Thyroid gland (tissue), 4 donors: ENCODE measurements at regions not wholly inside any gene's neighbourhood (a gene's known extent, or its start where the extent isn't known, plus 50 kb on each side); places are given as distances from the start of the nearest gene placed in this dataset.

Experiments used
- DNase-seq, 2 donors: peaks; one replicate each; pipeline ENCODE4 v3.0.0-alpha.2; 2019
- H3K27ac ChIP-seq, 3 donors: fragments of 200-600 bp; sonication (generic); 1 replicate in 2 of 3; 2 replicates in 1 of 3; pipeline ENCODE4 v1.5.1; 2016 to 2019; ENCODE audit warnings: mild to moderate bottlenecking in 1 of 3, moderate library complexity in 1 of 3
- H3K27me3 ChIP-seq: fragments of 200-600 bp; sonication (generic); one replicate; pipeline ENCODE4 v1.5.1; 2019
- H3K36me3 ChIP-seq, 2 donors: fragments of 200-600 bp; sonication (generic); one replicate each; pipeline ENCODE4 v1.5.1; 2016 to 2019
- H3K4me1 ChIP-seq, 2 donors: fragments of 200-600 bp; sonication (generic); one replicate each; pipeline ENCODE4 v1.5.1; 2017 to 2019
- H3K4me3 ChIP-seq, 3 donors: fragments of 200-600 bp; sonication (generic); replicated peaks in 1 of 3; 1 replicate in 2 of 3; 2 replicates in 1 of 3; pipeline ENCODE4 v1.5.1; 2016; ENCODE audit warnings: mild to moderate bottlenecking in 1 of 3
- H3K9me3 ChIP-seq: fragments of 200-600 bp; sonication (generic); one replicate; pipeline ENCODE4 v1.5.1; 2017
- POLR2A ChIP-seq, 2 donors: fragments of 450-650 bp; IDR thresholded peaks; one replicate each; pipeline ENCODE4 v1.6.1; 2017; ENCODE audit warnings: antibody characterized with exemption in 2 of 2, mild to moderate bottlenecking in 2 of 2, moderate library complexity in 1 of 2
- WGBS, 2 donors: methylation state at CpG; one replicate each; pipeline ENCODE4 v1.1.5; 2017; 5-methylcytosine and 5-hydroxymethylcytosine counted together
- intact Hi-C: fragments of 100-400 bp; cut with DNase I; formaldehyde crosslinking; loops from one replicate; pipeline ENCODE4 v1.15.1; 2023
- TF ChIP-seq, protein P1 (sequence below), 6 experiments: fragments of 200-600 bp in 3 of 6; fragments of 450-650 bp in 3 of 6; sonication (generic) in 3 of 6; IDR thresholded peaks; one replicate each; pipeline ENCODE4 v1.5.1; 2016 to 2019; ENCODE audit warnings: antibody characterized with exemption in 6 of 6, mild to moderate bottlenecking in 2 of 6, inconsistent platforms in 1 of 6, moderate library complexity in 1 of 6

- 73 to 74% methylated on average over 3 of the region's 3 CpGs for WGBS, 2 donors
- H3K4me1 ChIP-seq, result peaks cover 0 to 5% of the 10 kb centered on the region in 2 donors
- H3K4me3 ChIP-seq, result no peak overlapping the region
- H3K27ac ChIP-seq, result no peak overlapping the region
- no peaks in the 10 kb centered on the region for H3K9me3 ChIP-seq
- no peaks in the 10 kb centered on the region for H3K36me3 ChIP-seq
- TF ChIP-seq POLR2A (IDR thresholded peaks at IDR 0.05), result no peak
- TF ChIP-seq, protein P1, sequence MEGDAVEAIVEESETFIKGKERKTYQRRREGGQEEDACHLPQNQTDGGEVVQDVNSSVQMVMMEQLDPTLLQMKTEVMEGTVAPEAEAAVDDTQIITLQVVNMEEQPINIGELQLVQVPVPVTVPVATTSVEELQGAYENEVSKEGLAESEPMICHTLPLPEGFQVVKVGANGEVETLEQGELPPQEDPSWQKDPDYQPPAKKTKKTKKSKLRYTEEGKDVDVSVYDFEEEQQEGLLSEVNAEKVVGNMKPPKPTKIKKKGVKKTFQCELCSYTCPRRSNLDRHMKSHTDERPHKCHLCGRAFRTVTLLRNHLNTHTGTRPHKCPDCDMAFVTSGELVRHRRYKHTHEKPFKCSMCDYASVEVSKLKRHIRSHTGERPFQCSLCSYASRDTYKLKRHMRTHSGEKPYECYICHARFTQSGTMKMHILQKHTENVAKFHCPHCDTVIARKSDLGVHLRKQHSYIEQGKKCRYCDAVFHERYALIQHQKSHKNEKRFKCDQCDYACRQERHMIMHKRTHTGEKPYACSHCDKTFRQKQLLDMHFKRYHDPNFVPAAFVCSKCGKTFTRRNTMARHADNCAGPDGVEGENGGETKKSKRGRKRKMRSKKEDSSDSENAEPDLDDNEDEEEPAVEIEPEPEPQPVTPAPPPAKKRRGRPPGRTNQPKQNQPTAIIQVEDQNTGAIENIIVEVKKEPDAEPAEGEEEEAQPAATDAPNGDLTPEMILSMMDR (IDR thresholded peaks at IDR 0.05), result no peak
- intact Hi-C loops, result no loop called here
- no peak for DNase-seq
- no peaks in the 10 kb centered on the region for H3K27me3 ChIP-seq
Measured at GRCh38 chr6:40722553-40723258, 135.5 kb upstream of the LRFN2 start.

DNA sequence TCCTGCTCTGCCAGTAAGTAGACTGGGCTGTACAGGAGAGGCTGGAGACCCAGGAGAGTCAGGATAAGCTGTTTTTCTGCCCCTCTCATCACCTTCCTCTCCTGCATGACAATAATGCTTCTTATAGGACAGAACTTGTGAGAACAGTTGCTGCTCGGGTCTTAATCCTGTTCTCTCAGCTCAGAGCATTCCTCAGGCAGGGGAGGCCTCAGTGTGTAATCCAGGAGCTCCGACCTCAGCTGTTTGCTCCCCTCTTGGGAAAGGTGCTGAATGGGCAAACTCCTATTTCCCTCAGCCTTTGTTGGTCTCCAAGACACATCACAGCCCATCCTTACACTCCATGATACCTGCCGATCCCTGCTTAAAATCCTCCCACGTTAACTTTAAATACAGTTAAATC lies 134.9 kb upstream of the LRFN2 start:
- intact Hi-C loops, result no loop called here
- H3K4me3 ChIP-seq, result no peak overlapping the region
- 84 to 85% methylated on average over 4 of the region's 4 CpGs for WGBS, 2 donors

GRCh38 chr6:40721271-40721952 lies 134.2 kb upstream of the LRFN2 start:
- TF ChIP-seq, protein P1 (IDR thresholded peaks at IDR 0.05), result no peak
- no peak for TF ChIP-seq POLR2A (IDR thresholded peaks at IDR 0.05)
- DNase-seq, result no peak
- Histone ChIP-seq H3K27me3 (no peaks in the 10 kb centered on the region), H3K9me3 (no peaks in the 10 kb centered on the region), H3K36me3 (no peaks in the 10 kb centered on the region), H3K27ac (no peak overlapping the region), H3K4me3 (no peak overlapping the region), H3K4me1 (peaks cover 0 to 5% of the 10 kb centered on the region in 2 donors)
- 88 to 89% methylated on average over 7 of the region's 7 CpGs for WGBS, 2 donors
- intact Hi-C loops, result no loop called here

More for the DNA sequence above, 134.9 kb upstream of the LRFN2 start:
- no peak for DNase-seq
- Histone ChIP-seq H3K27ac (no peak overlapping the region), H3K4me1 (peaks cover 0 to 5% of the 10 kb centered on the region in 2 donors), H3K9me3 (no peaks in the 10 kb centered on the region), H3K36me3 (no peaks in the 10 kb centered on the region), H3K27me3 (no peaks in the 10 kb centered on the region)
- no peak for TF ChIP-seq POLR2A (IDR thresholded peaks at IDR 0.05)
- TF ChIP-seq, protein P1 (IDR thresholded peaks at IDR 0.05), result no peak

GRCh38 chr6:40720375-40720748 lies 133.2 kb upstream of the LRFN2 start:
- Histone ChIP-seq H3K27ac (no peak overlapping the region), H3K36me3 (no peaks in the 10 kb centered on the region), H3K27me3 (no peaks in the 10 kb centered on the region), H3K4me3 (no peak overlapping the region), H3K4me1 (peaks cover 0 to 5% of the 10 kb centered on the region in 2 donors), H3K9me3 (no peaks in the 10 kb centered on the region)
- WGBS, 2 donors, result 53 to 66% methylated on average over 2 of the region's 2 CpGs
- DNase-seq, result no peak
- intact Hi-C loops, result no loop called here
- TF ChIP-seq, protein P1 (IDR thresholded peaks at IDR 0.05), result no peak
- no peak for TF ChIP-seq POLR2A (IDR thresholded peaks at IDR 0.05)
